HCT116 (cell line): ENCODE measurements at regions not wholly inside any gene's neighbourhood (a gene's known extent, or its start where the extent isn't known, plus 50 kb on each side); places are given as distances from the start of the nearest gene placed in this dataset.

Source experiments
- EZH2 ChIP-seq: fragments of 200-600 bp; sonication (generic); IDR thresholded peaks from 2 replicates; pipeline ENCODE4 v1.6.1; 2017; ENCODE audit warnings: antibody characterized with exemption, mixed run types
- EZH2phosphoT487 ChIP-seq: fragments of 200-600 bp; IDR thresholded peaks from 2 replicates; pipeline ENCODE4 v1.6.1; 2018; ENCODE audit warnings: antibody characterized with exemption, borderline replicate concordance
- MAX ChIP-seq: IDR thresholded peaks from 2 replicates; pipeline ENCODE4 v1.6.1; 2012
- POLR2A ChIP-seq: IDR thresholded peaks from 2 replicates; pipeline ENCODE4 v1.7.0; 2011; ENCODE audit warnings: borderline replicate concordance; ENCODE audit not compliant: insufficient read depth, insufficient read length; ENCODE audit errors: extremely low read depth
- POLR2AphosphoS5 ChIP-seq: IDR thresholded peaks from 2 replicates; pipeline ENCODE4 v1.6.1; 2011; ENCODE audit warnings: mild to moderate bottlenecking, low read depth, low read length, moderate library complexity
- RAD21 ChIP-seq: IDR thresholded peaks from 2 replicates; pipeline ENCODE4 v1.6.1; 2012; ENCODE audit warnings: low read depth, mild to moderate bottlenecking
- SP1 ChIP-seq: IDR thresholded peaks from 2 replicates; pipeline ENCODE4 v1.6.1; 2012; ENCODE audit warnings: low read depth
- SRF ChIP-seq: IDR thresholded peaks from 2 replicates; pipeline ENCODE4 v1.6.1; 2012; ENCODE audit warnings: low read depth
- YY1 ChIP-seq: IDR thresholded peaks from 2 replicates; pipeline ENCODE4 v1.6.1; 2011; ENCODE audit warnings: low read length, low read depth, moderate library complexity, mild to moderate bottlenecking; ENCODE audit not compliant: insufficient replicate concordance; ENCODE audit errors: extremely low read depth
- TF ChIP-seq, protein P1 (sequence below), 3 experiments: fragments of 200-600 bp in 1 of 3; sonication (generic) in 1 of 3; IDR thresholded peaks in 2 of 3; conservative IDR thresholded peaks in 1 of 3; 2 replicates each; pipeline ENCODE4 v1.5.1; 2012 to 2017; ENCODE audit warnings: low read depth in 2 of 3, low read length in 2 of 3, antibody characterized with exemption in 1 of 3, borderline replicate concordance in 1 of 3, control low read depth in 1 of 3, mild to moderate bottlenecking in 1 of 3, mixed read lengths in 1 of 3, mixed run types in 1 of 3, moderate library complexity in 1 of 3; ENCODE audit not compliant: insufficient read depth in 1 of 3
- TF ChIP-seq, protein P2 (sequence below): IDR thresholded peaks from 2 replicates; pipeline ENCODE4 v1.6.1; 2012

GRCh38 chr6:66403966-66404365 is 696.9 kb upstream of the EYS start:
- TF ChIP-seq, protein P1, sequence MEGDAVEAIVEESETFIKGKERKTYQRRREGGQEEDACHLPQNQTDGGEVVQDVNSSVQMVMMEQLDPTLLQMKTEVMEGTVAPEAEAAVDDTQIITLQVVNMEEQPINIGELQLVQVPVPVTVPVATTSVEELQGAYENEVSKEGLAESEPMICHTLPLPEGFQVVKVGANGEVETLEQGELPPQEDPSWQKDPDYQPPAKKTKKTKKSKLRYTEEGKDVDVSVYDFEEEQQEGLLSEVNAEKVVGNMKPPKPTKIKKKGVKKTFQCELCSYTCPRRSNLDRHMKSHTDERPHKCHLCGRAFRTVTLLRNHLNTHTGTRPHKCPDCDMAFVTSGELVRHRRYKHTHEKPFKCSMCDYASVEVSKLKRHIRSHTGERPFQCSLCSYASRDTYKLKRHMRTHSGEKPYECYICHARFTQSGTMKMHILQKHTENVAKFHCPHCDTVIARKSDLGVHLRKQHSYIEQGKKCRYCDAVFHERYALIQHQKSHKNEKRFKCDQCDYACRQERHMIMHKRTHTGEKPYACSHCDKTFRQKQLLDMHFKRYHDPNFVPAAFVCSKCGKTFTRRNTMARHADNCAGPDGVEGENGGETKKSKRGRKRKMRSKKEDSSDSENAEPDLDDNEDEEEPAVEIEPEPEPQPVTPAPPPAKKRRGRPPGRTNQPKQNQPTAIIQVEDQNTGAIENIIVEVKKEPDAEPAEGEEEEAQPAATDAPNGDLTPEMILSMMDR (IDR thresholded peaks at IDR 0.05 in 2 of 3, conservative IDR thresholded peaks at IDR 0.05 in 1 of 3; ENCODE audit: borderline replicate concordance in 1 of 3, insufficient read depth in 1 of 3, low read depth in 2 of 3, low read length in 2 of 3), result no peak
- no peak for TF ChIP-seq RAD21
- TF ChIP-seq, protein P2, sequence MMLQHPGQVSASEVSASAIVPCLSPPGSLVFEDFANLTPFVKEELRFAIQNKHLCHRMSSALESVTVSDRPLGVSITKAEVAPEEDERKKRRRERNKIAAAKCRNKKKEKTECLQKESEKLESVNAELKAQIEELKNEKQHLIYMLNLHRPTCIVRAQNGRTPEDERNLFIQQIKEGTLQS, result no peak
- no peak for TF ChIP-seq YY1
- TF ChIP-seq POLR2A, result no peak
- TF ChIP-seq SP1, result no peak
- TF ChIP-seq MAX, result no peak
- no peak for TF ChIP-seq EZH2
- no peak for TF ChIP-seq EZH2phosphoT487
- TF ChIP-seq POLR2AphosphoS5, result no peak
- TF ChIP-seq SRF, result no peak
